HepG2 (cell line): ENCODE measurements at regions not wholly inside any gene's neighbourhood (a gene's known extent, or its start where the extent isn't known, plus 50 kb on each side); places are given as distances from the start of the nearest gene placed in this dataset.

ENCODE experiments used
- EP300 ChIP-seq, 3 experiments: sonication (generic) in 1 of 3; formaldehyde crosslinking in 1 of 3; IDR thresholded peaks; 2 replicates each; pipeline versions ENCODE4 v1.5.1 to v1.6.1; 2011 to 2020; ENCODE audit warnings: low read depth in 2 of 3, low read length in 2 of 3, borderline replicate concordance in 1 of 3, improper control_type of control experiment in 1 of 3, mild to moderate bottlenecking in 1 of 3, missing genetic modification reagents in 1 of 3, moderate library complexity in 1 of 3
- FIP1L1 ChIP-seq: fragments of 200-400 bp; formaldehyde crosslinking; IDR thresholded peaks from 2 replicates; pipeline ENCODE4 v1.6.1; 2018; ENCODE audit warnings: low read depth, mild to moderate bottlenecking, low read length, moderate library complexity, borderline replicate concordance; ENCODE audit not compliant: insufficient read depth

- TF ChIP-seq EP300 (IDR thresholded peaks at IDR 0.05; ENCODE audit: low read depth in 2 of 2, low read length in 2 of 2), result no peak
- TF ChIP-seq EP300 (CRISPR knock-in tag; IDR thresholded peaks at IDR 0.05; ENCODE audit: borderline replicate concordance), result no peak
- TF ChIP-seq FIP1L1, result no peak
These were observed 92.6 kb upstream of the MYRIP start for GRCh38 chr3:39716849-39717248.
